ENCODE measurements at regions not wholly inside any gene's neighbourhood (a gene's known extent, or its start where the extent isn't known, plus 50 kb on each side); places are given as distances from the start of the nearest gene placed in this dataset.

- Histone ChIP-seq H3K4me1 (ENCODE audit: insufficient read depth, low read length) (no peaks in the 10 kb centered on the region), H3K27ac (ENCODE audit: low read depth in 1 of 2, low read length in 2 of 2) (no peak overlapping the region), H3K36me3 (ENCODE audit: insufficient read depth, low read length) (no peaks in the 10 kb centered on the region), H3K27me3 (ENCODE audit: control insufficient read depth in 1 of 2, insufficient read depth in 2 of 2, low read length in 2 of 2) (no peaks in the 10 kb centered on the region), H3K4me3 (ENCODE audit: low read length) (no peak overlapping the region), H3K9me3 (ENCODE audit: control insufficient read depth in 1 of 2, insufficient read depth in 1 of 2, low read length in 2 of 2) (no peaks in the 10 kb centered on the region)
- Mint-ChIP-seq H3K27ac (no peak overlapping the region), H3K36me3 (ENCODE audit: low read depth) (no peaks in the 10 kb centered on the region), H3K27me3 (no peaks in the 10 kb centered on the region), H3K4me1 (ENCODE audit: low read depth) (no peaks in the 10 kb centered on the region), H3K4me3 (no peak overlapping the region), H3K9me3 (peaks cover 9% of the 10 kb centered on the region)
- no peak for TF ChIP-seq CTCF (IDR thresholded peaks at IDR 0.05)
- ATAC-seq (ENCODE audit: poor library complexity) (no peak), DNase-seq (no peak)
- intact Hi-C loops (cut with DNase I, micrococcal nuclease), result no loop called here
- ChIA-PET POLR2A (no interaction called here), CTCF (no interaction called here)
These were observed 147.5 kb upstream of the SMLR1 start for GRCh38 chr6:130679684-130680083.

GRCh38 chr6:130680116-130680515 is 147.1 kb upstream of the SMLR1 start:
- H3K36me3 ChIP-seq (ENCODE audit: insufficient read depth, low read length), result no peaks in the 10 kb centered on the region
- no peaks in the 10 kb centered on the region for H3K4me1 Mint-ChIP-seq (ENCODE audit: low read depth)
- intact Hi-C loops (cut with DNase I, micrococcal nuclease), result no loop called here
- H3K9me3 ChIP-seq (ENCODE audit: control insufficient read depth in 1 of 2, insufficient read depth in 1 of 2, low read length in 2 of 2), result no peaks in the 10 kb centered on the region
- DNase-seq (no peak), ATAC-seq (ENCODE audit: poor library complexity) (no peak)
- POLR2A ChIA-PET, result no interaction called here
- CTCF ChIA-PET, result no interaction called here
- H3K4me1 ChIP-seq (ENCODE audit: insufficient read depth, low read length), result no peaks in the 10 kb centered on the region
- no peak overlapping the region for H3K27ac ChIP-seq (ENCODE audit: low read depth in 1 of 2, low read length in 2 of 2)
- no peaks in the 10 kb centered on the region for H3K27me3 Mint-ChIP-seq
- H3K4me3 Mint-ChIP-seq, result no peak overlapping the region
- TF ChIP-seq CTCF (IDR thresholded peaks at IDR 0.05), result no peak
- H3K4me3 ChIP-seq (ENCODE audit: low read length), result no peak overlapping the region
- no peaks in the 10 kb centered on the region for H3K27me3 ChIP-seq (ENCODE audit: control insufficient read depth in 1 of 2, insufficient read depth in 2 of 2, low read length in 2 of 2)
- H3K27ac Mint-ChIP-seq, result no peak overlapping the region
- H3K9me3 Mint-ChIP-seq, result peaks cover 9% of the 10 kb centered on the region
- H3K36me3 Mint-ChIP-seq (ENCODE audit: low read depth), result no peaks in the 10 kb centered on the region

GRCh38 chr6:130681028-130681427 is 146.2 kb upstream of the SMLR1 start:
- ATAC-seq (ENCODE audit: poor library complexity) (no peak), DNase-seq (no peak)
- no peak overlapping the region for H3K4me3 Mint-ChIP-seq
- no peaks in the 10 kb centered on the region for H3K27me3 Mint-ChIP-seq
- intact Hi-C loops (cut with DNase I, micrococcal nuclease), result no loop called here
- H3K27ac ChIP-seq (ENCODE audit: low read depth in 1 of 2, low read length in 2 of 2), result no peak overlapping the region
- H3K9me3 Mint-ChIP-seq, result peaks cover 9% of the 10 kb centered on the region
- H3K4me1 Mint-ChIP-seq (ENCODE audit: low read depth), result no peaks in the 10 kb centered on the region
- CTCF ChIA-PET, result no interaction called here
- H3K4me3 ChIP-seq (ENCODE audit: low read length), result no peak overlapping the region
- no peaks in the 10 kb centered on the region for H3K36me3 Mint-ChIP-seq (ENCODE audit: low read depth)
- no peak overlapping the region for H3K27ac Mint-ChIP-seq
- no peak for TF ChIP-seq CTCF (IDR thresholded peaks at IDR 0.05)
- no peaks in the 10 kb centered on the region for H3K27me3 ChIP-seq (ENCODE audit: control insufficient read depth in 1 of 2, insufficient read depth in 2 of 2, low read length in 2 of 2)
- no peaks in the 10 kb centered on the region for H3K4me1 ChIP-seq (ENCODE audit: insufficient read depth, low read length)
- POLR2A ChIA-PET, result no interaction called here
- H3K9me3 ChIP-seq (ENCODE audit: control insufficient read depth in 1 of 2, insufficient read depth in 1 of 2, low read length in 2 of 2), result no peaks in the 10 kb centered on the region
- H3K36me3 ChIP-seq (ENCODE audit: insufficient read depth, low read length), result no peaks in the 10 kb centered on the region

Measured in CD4-positive, alpha-beta T cell (primary cell).